Parathyroid adenoma (tissue), 2 donors: ENCODE measurements at regions not wholly inside any gene's neighbourhood (a gene's known extent, or its start where the extent isn't known, plus 50 kb on each side); places are given as distances from the start of the nearest gene placed in this dataset.

Source experiments
- H2AFZ ChIP-seq: fragments of 300-600 bp; sonication (generic); one replicate; pipeline ENCODE4 v1.7.0; 2017; ENCODE audit warnings: antibody characterized with exemption, mild to moderate bottlenecking
- H3K27ac ChIP-seq: fragments of 300-600 bp; sonication (generic); one replicate; pipeline ENCODE4 v1.7.0; 2017
- H3K27me3 ChIP-seq: fragments of 300-600 bp; sonication (generic); one replicate; pipeline ENCODE4 v1.7.0; 2017; ENCODE audit warnings: low read length; ENCODE audit not compliant: control insufficient read depth, insufficient read depth
- H3K36me3 ChIP-seq: fragments of 300-600 bp; sonication (generic); one replicate; pipeline ENCODE4 v1.7.0; 2017; ENCODE audit warnings: low read length; ENCODE audit not compliant: control insufficient read depth, insufficient read depth
- H3K4me1 ChIP-seq: fragments of 300-600 bp; sonication (generic); one replicate; pipeline ENCODE4 v1.7.0; 2017; ENCODE audit warnings: control low read depth
- H3K4me2 ChIP-seq: fragments of 300-600 bp; sonication (generic); one replicate; pipeline ENCODE4 v1.7.0; 2017; ENCODE audit warnings: low read length
- H3K4me3 ChIP-seq: fragments of 300-600 bp; sonication (generic); one replicate; pipeline ENCODE4 v1.7.0; 2017; ENCODE audit warnings: low read depth, low read length
- H3K79me2 ChIP-seq: fragments of 300-600 bp; sonication (generic); one replicate; pipeline ENCODE4 v1.7.0; 2017; ENCODE audit warnings: control low read depth
- H3K9ac ChIP-seq: fragments of 300-600 bp; sonication (generic); one replicate; pipeline ENCODE4 v1.7.0; 2017; ENCODE audit warnings: mild to moderate bottlenecking
- H3K9me3 ChIP-seq: fragments of 300-600 bp; sonication (generic); one replicate; pipeline ENCODE4 v1.7.0; 2017; ENCODE audit warnings: low read length; ENCODE audit not compliant: control insufficient read depth
- CTCF ChIP-seq: fragments of 300-600 bp; sonication (generic); IDR thresholded peaks from one replicate; pipeline ENCODE4 v1.7.0; 2017; ENCODE audit warnings: antibody characterized with exemption, mild to moderate bottlenecking
- donor health status: primary hyperparathyroidism.

GRCh38 chrX:45368705-45369104 lies 168.0 kb upstream of the DIPK2B start:
- no peaks in the 10 kb centered on the region for H3K36me3 ChIP-seq
- H3K4me1 ChIP-seq: no peaks in the 10 kb centered on the region
- no peak overlapping the region for H3K4me2 ChIP-seq
- H3K27me3 ChIP-seq: no peaks in the 10 kb centered on the region
- no peak for TF ChIP-seq CTCF
- no peak overlapping the region for H2AFZ ChIP-seq
- H3K79me2 ChIP-seq: no peaks in the 10 kb centered on the region
- no peak overlapping the region for H3K9ac ChIP-seq
- H3K27ac ChIP-seq: no peak overlapping the region
- H3K4me3 ChIP-seq: no peak overlapping the region
- H3K9me3 ChIP-seq: no peaks in the 10 kb centered on the region

- H3K27ac ChIP-seq: no peak overlapping the region
- H3K79me2 ChIP-seq: no peaks in the 10 kb centered on the region
- no peaks in the 10 kb centered on the region for H3K36me3 ChIP-seq
- H3K27me3 ChIP-seq: no peaks in the 10 kb centered on the region
- H3K9me3 ChIP-seq: no peaks in the 10 kb centered on the region
- no peak for TF ChIP-seq CTCF
- no peak overlapping the region for H3K4me2 ChIP-seq
- H3K9ac ChIP-seq: no peak overlapping the region
- no peaks in the 10 kb centered on the region for H3K4me1 ChIP-seq
- no peak overlapping the region for H2AFZ ChIP-seq
- H3K4me3 ChIP-seq: no peak overlapping the region
These were observed 162.9 kb upstream of the DIPK2B start for GRCh38 chrX:45363596-45363995.

GRCh38 chrX:45360571-45360970 lies 159.9 kb upstream of the DIPK2B start:
- TF ChIP-seq CTCF: no peak
- H2AFZ ChIP-seq: no peak overlapping the region
- no peaks in the 10 kb centered on the region for H3K9me3 ChIP-seq
- no peak overlapping the region for H3K4me3 ChIP-seq
- no peaks in the 10 kb centered on the region for H3K36me3 ChIP-seq
- no peak overlapping the region for H3K9ac ChIP-seq
- H3K27me3 ChIP-seq: no peaks in the 10 kb centered on the region
- H3K79me2 ChIP-seq: no peaks in the 10 kb centered on the region
- H3K4me1 ChIP-seq: no peaks in the 10 kb centered on the region
- no peak overlapping the region for H3K4me2 ChIP-seq
- no peak overlapping the region for H3K27ac ChIP-seq

GRCh38 chrX:45358392-45358791 lies 157.7 kb upstream of the DIPK2B start:
- H3K4me2 ChIP-seq: no peak overlapping the region
- H3K9me3 ChIP-seq: no peaks in the 10 kb centered on the region
- H3K36me3 ChIP-seq: no peaks in the 10 kb centered on the region
- no peak for TF ChIP-seq CTCF
- H3K79me2 ChIP-seq: no peaks in the 10 kb centered on the region
- no peaks in the 10 kb centered on the region for H3K4me1 ChIP-seq
- H2AFZ ChIP-seq: no peak overlapping the region
- no peak overlapping the region for H3K9ac ChIP-seq
- no peaks in the 10 kb centered on the region for H3K27me3 ChIP-seq
- H3K27ac ChIP-seq: no peak overlapping the region
- no peak overlapping the region for H3K4me3 ChIP-seq

GRCh38 chrX:45353456-45353855 lies 152.8 kb upstream of the DIPK2B start:
- no peak for TF ChIP-seq CTCF
- Histone ChIP-seq H3K27ac (no peak overlapping the region), H3K36me3 (no peaks in the 10 kb centered on the region), H3K4me1 (no peaks in the 10 kb centered on the region), H3K79me2 (no peaks in the 10 kb centered on the region), H3K9ac (no peak overlapping the region), H3K9me3 (no peaks in the 10 kb centered on the region), H3K4me2 (no peak overlapping the region), H3K4me3 (no peak overlapping the region), H3K27me3 (no peaks in the 10 kb centered on the region), H2AFZ (no peak overlapping the region)
